ENCODE measurements at regions not wholly inside any gene's neighbourhood (a gene's known extent, or its start where the extent isn't known, plus 50 kb on each side); places are given as distances from the start of the nearest gene placed in this dataset.

DNA sequence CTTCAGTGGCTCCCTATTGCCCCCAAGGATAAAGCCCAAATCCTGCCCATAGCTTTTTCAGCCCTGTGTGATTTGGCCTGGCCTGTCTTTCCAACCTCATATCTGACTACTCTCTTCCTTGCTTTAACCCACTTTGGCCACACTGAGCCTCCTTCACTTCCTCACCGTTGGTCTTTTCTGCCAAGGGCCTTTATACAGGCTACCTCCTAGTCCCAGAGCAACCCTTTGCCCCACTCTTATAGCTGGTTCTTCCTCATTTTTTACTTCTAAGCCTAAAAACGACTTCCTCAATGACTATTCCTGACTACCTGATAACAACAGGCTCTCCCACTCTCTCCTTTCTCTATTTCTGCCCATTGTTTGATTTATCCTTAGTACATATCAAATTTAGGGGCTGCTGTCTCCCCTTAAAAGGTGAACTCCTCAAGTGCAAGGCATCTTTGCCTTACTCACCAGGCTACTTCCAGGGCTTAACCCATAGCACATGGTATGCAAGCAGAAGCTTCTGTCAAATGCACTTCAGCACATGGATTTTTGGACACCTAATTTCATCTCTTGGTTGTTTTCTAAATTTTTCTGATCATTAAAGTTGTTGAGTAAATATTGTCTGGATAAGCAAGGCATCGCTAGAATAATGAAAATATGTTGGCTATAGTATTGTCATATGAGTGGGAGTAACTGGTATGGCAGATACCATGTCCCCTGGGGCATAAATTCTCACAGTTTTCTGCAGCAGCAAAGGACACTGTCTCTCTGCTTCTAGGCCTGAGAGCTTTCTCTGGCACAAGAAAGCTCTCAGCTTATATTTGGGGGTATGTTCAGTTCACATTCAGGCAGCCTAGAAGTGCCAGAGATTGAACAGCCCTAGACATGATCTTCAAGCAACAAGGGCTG, 201.5 kb upstream of the GPR26 start:
- peaks cover 5% of the 10 kb centered on the region for H3F3A ChIP-seq (ENCODE audit: low read depth)
- H3K4me2 ChIP-seq = no peak overlapping the region
- no peaks in the 10 kb centered on the region for H3K27me3 ChIP-seq
- Mint-ChIP-seq H3K36me3 (no peaks in the 10 kb centered on the region), H3K4me1 (peaks cover 26% of the 10 kb centered on the region), H3K9me3 (no peaks in the 10 kb centered on the region), H3K27ac (no peak overlapping the region), H3K27me3 (ENCODE audit: insufficient read depth, low read depth) (peaks cover 2% of the 10 kb centered on the region), H3K4me3 (no peak overlapping the region)
- no peak overlapping the region for H3K9ac ChIP-seq
- no peak overlapping the region for H2AFZ ChIP-seq (replicated peaks)
- TF ChIP-seq, protein P1, sequence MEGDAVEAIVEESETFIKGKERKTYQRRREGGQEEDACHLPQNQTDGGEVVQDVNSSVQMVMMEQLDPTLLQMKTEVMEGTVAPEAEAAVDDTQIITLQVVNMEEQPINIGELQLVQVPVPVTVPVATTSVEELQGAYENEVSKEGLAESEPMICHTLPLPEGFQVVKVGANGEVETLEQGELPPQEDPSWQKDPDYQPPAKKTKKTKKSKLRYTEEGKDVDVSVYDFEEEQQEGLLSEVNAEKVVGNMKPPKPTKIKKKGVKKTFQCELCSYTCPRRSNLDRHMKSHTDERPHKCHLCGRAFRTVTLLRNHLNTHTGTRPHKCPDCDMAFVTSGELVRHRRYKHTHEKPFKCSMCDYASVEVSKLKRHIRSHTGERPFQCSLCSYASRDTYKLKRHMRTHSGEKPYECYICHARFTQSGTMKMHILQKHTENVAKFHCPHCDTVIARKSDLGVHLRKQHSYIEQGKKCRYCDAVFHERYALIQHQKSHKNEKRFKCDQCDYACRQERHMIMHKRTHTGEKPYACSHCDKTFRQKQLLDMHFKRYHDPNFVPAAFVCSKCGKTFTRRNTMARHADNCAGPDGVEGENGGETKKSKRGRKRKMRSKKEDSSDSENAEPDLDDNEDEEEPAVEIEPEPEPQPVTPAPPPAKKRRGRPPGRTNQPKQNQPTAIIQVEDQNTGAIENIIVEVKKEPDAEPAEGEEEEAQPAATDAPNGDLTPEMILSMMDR (IDR thresholded peaks at IDR 0.05) = no peak
- no peak for TF ChIP-seq EZH2phosphoT487 (IDR thresholded peaks at IDR 0.05)
- TF ChIP-seq EZH2 (IDR thresholded peaks at IDR 0.05) = no peak
- no peaks in the 10 kb centered on the region for H4K20me1 ChIP-seq (ENCODE audit: low read depth)
- H3K4me3 ChIP-seq = no peak overlapping the region
- H3K79me2 ChIP-seq (ENCODE audit: low read depth) = no peaks in the 10 kb centered on the region
- H3K9me3 ChIP-seq (ENCODE audit: low read depth) = no peaks in the 10 kb centered on the region
- H3K27ac ChIP-seq = no peak overlapping the region
- DNase-seq (ENCODE audit: low spot score) = no peak
- H3K4me1 ChIP-seq = peaks cover 18% of the 10 kb centered on the region
- H3K36me3 ChIP-seq = no peaks in the 10 kb centered on the region

- no peaks in the 10 kb centered on the region for H3K36me3 Mint-ChIP-seq
- H3K4me1 ChIP-seq = peaks cover 50% of the 10 kb centered on the region
- peaks cover 21% of the 10 kb centered on the region for H3F3A ChIP-seq (ENCODE audit: low read depth)
- H4K20me1 ChIP-seq (ENCODE audit: low read depth) = peaks cover 4% of the 10 kb centered on the region
- TF ChIP-seq, protein P1 (IDR thresholded peaks at IDR 0.05) = no peak
- no peak for TF ChIP-seq EZH2 (IDR thresholded peaks at IDR 0.05)
- no peak for TF ChIP-seq EZH2phosphoT487 (IDR thresholded peaks at IDR 0.05)
- peak overlapping the region; percentile 22 for H3K4me2 ChIP-seq
- H3K4me3 Mint-ChIP-seq = no peak overlapping the region
- no peak overlapping the region for H3K27ac Mint-ChIP-seq
- DNase-seq (ENCODE audit: low spot score) = peak; percentile 31
- H3K9me3 ChIP-seq (ENCODE audit: low read depth) = no peaks in the 10 kb centered on the region
- H3K27me3 Mint-ChIP-seq (ENCODE audit: insufficient read depth, low read depth) = peaks cover 3% of the 10 kb centered on the region
- peaks cover 31% of the 10 kb centered on the region for H3K4me1 Mint-ChIP-seq
- no peak overlapping the region for H3K27ac ChIP-seq
- H3K9me3 Mint-ChIP-seq = no peaks in the 10 kb centered on the region
- no peak overlapping the region for H2AFZ ChIP-seq (replicated peaks)
- H3K4me3 ChIP-seq = no peak overlapping the region
- no peaks in the 10 kb centered on the region for H3K36me3 ChIP-seq
- H3K79me2 ChIP-seq (ENCODE audit: low read depth) = no peaks in the 10 kb centered on the region
- no peak overlapping the region for H3K9ac ChIP-seq
- H3K27me3 ChIP-seq = no peaks in the 10 kb centered on the region
Measured at GRCh38 chr10:123470336-123470921, 195.7 kb upstream of the GPR26 start.

DNA sequence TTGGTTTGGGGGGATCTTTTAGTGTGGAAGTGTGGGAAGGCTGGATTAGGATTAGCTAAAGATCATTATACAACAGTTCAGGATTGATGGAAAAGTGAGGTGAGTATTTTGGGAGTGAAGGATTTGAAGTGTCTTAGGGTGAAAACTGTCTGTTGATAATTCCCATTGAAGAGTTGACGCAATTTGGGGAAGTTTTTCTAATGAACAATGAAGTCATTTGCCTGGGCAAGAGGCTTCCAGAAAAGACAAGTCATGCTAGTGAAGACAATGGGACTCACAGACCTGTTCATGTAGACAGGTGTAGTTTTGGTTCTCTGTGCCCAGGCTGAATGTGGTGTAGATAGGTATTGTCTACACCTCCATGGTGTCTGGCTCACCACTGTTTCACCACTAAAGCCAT, 194.3 kb upstream of the GPR26 start:
- Histone ChIP-seq H4K20me1 (ENCODE audit: low read depth) (peaks cover 4% of the 10 kb centered on the region), H3K4me1 (peaks cover 56% of the 10 kb centered on the region), H3K9ac (no peak overlapping the region), H3K27ac (no peak overlapping the region), H3K79me2 (ENCODE audit: low read depth) (no peaks in the 10 kb centered on the region), H3K27me3 (no peaks in the 10 kb centered on the region), H3K36me3 (no peaks in the 10 kb centered on the region), H3K4me2 (no peak overlapping the region), H2AFZ (replicated peaks) (no peak overlapping the region), H3K4me3 (no peak overlapping the region), H3K9me3 (ENCODE audit: low read depth) (no peaks in the 10 kb centered on the region), H3F3A (ENCODE audit: low read depth) (peaks cover 21% of the 10 kb centered on the region)
- Mint-ChIP-seq H3K27me3 (ENCODE audit: insufficient read depth, low read depth) (peaks cover 3% of the 10 kb centered on the region), H3K27ac (no peak overlapping the region), H3K4me3 (no peak overlapping the region), H3K36me3 (no peaks in the 10 kb centered on the region), H3K9me3 (no peaks in the 10 kb centered on the region), H3K4me1 (peaks cover 40% of the 10 kb centered on the region)
- DNase-seq (ENCODE audit: low spot score) = no peak
- no peak for TF ChIP-seq EZH2phosphoT487 (IDR thresholded peaks at IDR 0.05)
- TF ChIP-seq EZH2 (IDR thresholded peaks at IDR 0.05) = no peak
- TF ChIP-seq, protein P1 (IDR thresholded peaks at IDR 0.05) = no peak

All from neural progenitor cell (in vitro differentiated cells).